GM19023 (cell line): ENCODE measurements at regions not wholly inside any gene's neighbourhood (a gene's known extent, or its start where the extent isn't known, plus 50 kb on each side); places are given as distances from the start of the nearest gene placed in this dataset.

Source experiments
- ATAC-seq: cut with Tn5 transposase; IDR thresholded peaks from one replicate; pipeline ENCODE4 v1.9.1; 2021; ENCODE audit warnings: mild to moderate bottlenecking, moderate library complexity; ENCODE audit not compliant: unreplicated experiment

- no peak for ATAC-seq
Measured at GRCh38 chr6:147712841-147713240, 204.4 kb downstream of the SAMD5 start.

GRCh38 chr6:147715035-147715434, 206.5 kb downstream of the SAMD5 start:
- no peak for ATAC-seq

- no peak for ATAC-seq
Measured at GRCh38 chr6:147716434-147716833, 207.9 kb downstream of the SAMD5 start.

GRCh38 chr6:147717991-147718390, 209.5 kb downstream of the SAMD5 start:
- ATAC-seq: no peak

GRCh38 chr6:147722158-147722557, 213.7 kb downstream of the SAMD5 start:
- no peak for ATAC-seq

GRCh38 chr6:147724454-147724853, 216.0 kb downstream of the SAMD5 start:
- no peak for ATAC-seq

- ATAC-seq: no peak
Measured at GRCh38 chr6:147726342-147726741, 217.9 kb downstream of the SAMD5 start.

GRCh38 chr6:147728903-147729302, 220.4 kb downstream of the SAMD5 start:
- no peak for ATAC-seq

- no peak for ATAC-seq
Measured at GRCh38 chr6:147733686-147734085, 225.2 kb downstream of the SAMD5 start.

GRCh38 chr6:147734151-147734550, 225.7 kb downstream of the SAMD5 start:
- no peak for ATAC-seq

- no peak for ATAC-seq
Measured at GRCh38 chr6:147735924-147736323, 227.4 kb downstream of the SAMD5 start.

GRCh38 chr6:147737115-147737514, 228.6 kb downstream of the SAMD5 start:
- ATAC-seq: no peak

- ATAC-seq: no peak
Measured at GRCh38 chr6:147738099-147738498, 229.6 kb downstream of the SAMD5 start.

GRCh38 chr6:147738516-147739162, 230.1 kb downstream of the SAMD5 start:
- ATAC-seq: no peak

GRCh38 chr6:147740326-147740725, 231.8 kb downstream of the SAMD5 start:
- ATAC-seq: no peak

GRCh38 chr6:147740916-147741315, 232.4 kb downstream of the SAMD5 start:
- no peak for ATAC-seq

GRCh38 chr6:147741389-147741788, 232.9 kb downstream of the SAMD5 start:
- ATAC-seq: no peak

- no peak for ATAC-seq
Measured at GRCh38 chr6:147742440-147742839, 233.9 kb downstream of the SAMD5 start.

GRCh38 chr6:147744012-147744411, 235.5 kb downstream of the SAMD5 start:
- no peak for ATAC-seq

GRCh38 chr6:147749331-147749730, 240.8 kb downstream of the SAMD5 start:
- no peak for ATAC-seq

GRCh38 chr6:147750413-147750812, 241.9 kb downstream of the SAMD5 start:
- no peak for ATAC-seq

GRCh38 chr6:147751232-147751631, 242.7 kb downstream of the SAMD5 start:
- no peak for ATAC-seq

GRCh38 chr6:147752689-147753403, 244.4 kb downstream of the SAMD5 start:
- ATAC-seq: no peak
